OCI-LY7 (cell line): ENCODE measurements at regions not wholly inside any gene's neighbourhood (a gene's known extent, or its start where the extent isn't known, plus 50 kb on each side); places are given as distances from the start of the nearest gene placed in this dataset.

ENCODE experiments used
- BruUV-seq: library from RNA; stranded (reverse); fragments of 400-500 nt; replicated peaks from 2 replicates; lab custom pipeline; 2021; lab: Mats Ljungman, UMichigan
- CTCF ChIA-PET: fragments of 300-600 bp; sonication (Branson Sonifier 250); formaldehyde crosslinking; loops from one replicate; lab custom pipeline; 2022; ENCODE audit warnings: antibody characterized with exemption; ENCODE audit not compliant: unreplicated experiment; lab: Charles Lee
- POLR2A ChIA-PET: fragments of 300-600 bp; sonication (Branson Sonifier 250); formaldehyde crosslinking; loops from one replicate; lab custom pipeline; 2022; ENCODE audit warnings: antibody characterized with exemption; lab: Charles Lee
- DNase-seq: peaks from one replicate; pipeline ENCODE4 v3.0.0-alpha.2; 2015; ENCODE audit warnings: low spot score
- H2AFZ ChIP-seq: fragments of 200-600 bp; sonication (generic), shearing (Covaris generic); 2 replicates; pipeline ENCODE4 v1.6.1; 2014; ENCODE audit warnings: mild to moderate bottlenecking, antibody characterized with exemption, low read length, moderate library complexity
- H3K27ac ChIP-seq: fragments of 200-600 bp; sonication (generic); 2 replicates; pipeline ENCODE4 v1.5.1; 2014; ENCODE audit warnings: mixed run types, low read depth, mild to moderate bottlenecking, moderate library complexity, low read length, inconsistent platforms; ENCODE audit not compliant: poor library complexity, severe bottlenecking
- H3K36me3 ChIP-seq: fragments of 200-600 bp; sonication (generic); 2 replicates; pipeline ENCODE4 v1.6.1; 2014; ENCODE audit warnings: mild to moderate bottlenecking, antibody characterized with exemption, low read length, moderate library complexity, mixed read lengths; ENCODE audit not compliant: insufficient read depth
- H3K4me1 ChIP-seq: fragments of 200-600 bp; sonication (generic); 2 replicates; pipeline ENCODE4 v1.5.1; 2014; ENCODE audit warnings: mild to moderate bottlenecking, low read length; ENCODE audit not compliant: insufficient read depth, poor library complexity, severe bottlenecking
- H3K4me2 ChIP-seq: fragments of 200-600 bp; sonication (generic); 2 replicates; pipeline ENCODE4 v1.6.1; 2014; ENCODE audit warnings: mild to moderate bottlenecking, low read length
- H3K4me3 ChIP-seq: fragments of 200-600 bp; sonication (generic); 2 replicates; pipeline ENCODE4 v1.5.1; 2014; ENCODE audit warnings: mild to moderate bottlenecking, low read depth, low read length; ENCODE audit not compliant: poor library complexity, severe bottlenecking
- H3K79me2 ChIP-seq: fragments of 200-600 bp; sonication (generic); 2 replicates; pipeline ENCODE4 v1.6.1; 2016; ENCODE audit warnings: low read depth, mild to moderate bottlenecking, low read length, moderate library complexity, mixed read lengths; ENCODE audit not compliant: insufficient read depth
- H3K9me2 ChIP-seq: fragments of 200-600 bp; sonication (generic); 2 replicates; pipeline ENCODE4 v1.6.1; 2016; ENCODE audit warnings: mild to moderate bottlenecking, low read length, mixed read lengths; ENCODE audit not compliant: insufficient read depth
- H3K9me3 ChIP-seq: fragments of 200-600 bp; sonication (generic); 2 replicates; pipeline ENCODE4 v1.6.1; 2014; ENCODE audit warnings: mild to moderate bottlenecking, mixed run types, low read length, mixed read lengths
- H4K20me1 ChIP-seq: fragments of 200-600 bp; sonication (generic); 2 replicates; pipeline ENCODE4 v1.6.1; 2014; ENCODE audit warnings: mild to moderate bottlenecking, antibody characterized with exemption, low read length, moderate library complexity, mixed read lengths; ENCODE audit not compliant: insufficient read depth
- CTCF ChIP-seq: fragments of 200-600 bp; sonication (generic); conservative IDR thresholded peaks from 2 replicates; pipeline ENCODE4 v1.5.1; 2014; ENCODE audit warnings: mild to moderate bottlenecking, antibody characterized with exemption, low read length, moderate library complexity, mixed read lengths
- EZH2phosphoT487 ChIP-seq: fragments of 200-600 bp; sonication (generic); IDR thresholded peaks from 2 replicates; pipeline ENCODE4 v1.6.1; 2018; ENCODE audit warnings: low read depth, borderline replicate concordance, mild to moderate bottlenecking, mixed run types, antibody characterized with exemption, low read length, moderate library complexity, mixed read lengths
- intact Hi-C: fragments of 100-400 bp; cut with micrococcal nuclease; formaldehyde crosslinking; loops from one replicate; pipeline ENCODE4 v1.10.0; 2022; ENCODE audit not compliant: unreplicated experiment

- Histone ChIP-seq H3K4me2 (no peak overlapping the region), H3K4me3 (no peak overlapping the region), H3K9me3 (no peaks in the 10 kb centered on the region), H3K79me2 (no peaks in the 10 kb centered on the region), H3K4me1 (no peaks in the 10 kb centered on the region), H4K20me1 (no peaks in the 10 kb centered on the region), H2AFZ (no peak overlapping the region), H3K27ac (no peak overlapping the region), H3K36me3 (no peaks in the 10 kb centered on the region), H3K9me2 (no peaks in the 10 kb centered on the region)
- DNase-seq = peak; percentile 51
- BruUV-seq = no TSS peak
- intact Hi-C loops = loop anchor here (1.0 to 10.0 kb wide), 3 partner anchors 116 to 376 kb away; no protein-coding TSS in a partner anchor
- POLR2A ChIA-PET = no interaction called here
- CTCF ChIA-PET = interaction anchor here (0.5 kb wide), 1 partner anchor 9 kb away, joined by 3 read pairs; no protein-coding TSS in a partner anchor
- TF ChIP-seq CTCF (peak; percentile 87), EZH2phosphoT487 (no peak)
Observed at GRCh38 chr2:121071034-121071504, 213.9 kb downstream of the TFCP2L1 start.

GRCh38 chr2:121072784-121073183, 212.2 kb downstream of the TFCP2L1 start:
- no peak for TF ChIP-seq CTCF
- TF ChIP-seq EZH2phosphoT487 = no peak
- H3K4me2 ChIP-seq = no peak overlapping the region
- no peaks in the 10 kb centered on the region for H4K20me1 ChIP-seq
- no peaks in the 10 kb centered on the region for H3K9me2 ChIP-seq
- intact Hi-C loops = loop anchor here (10.0 kb wide), 1 partner anchor 118 kb away; no protein-coding TSS in a partner anchor
- no peak overlapping the region for H2AFZ ChIP-seq
- CTCF ChIA-PET = no interaction called here
- H3K4me1 ChIP-seq = no peaks in the 10 kb centered on the region
- no peak overlapping the region for H3K27ac ChIP-seq
- no TSS peak for BruUV-seq
- H3K79me2 ChIP-seq = no peaks in the 10 kb centered on the region
- no peaks in the 10 kb centered on the region for H3K9me3 ChIP-seq
- POLR2A ChIA-PET = no interaction called here
- H3K4me3 ChIP-seq = no peak overlapping the region
- H3K36me3 ChIP-seq = no peaks in the 10 kb centered on the region
- no peak for DNase-seq

GRCh38 chr2:121073320-121074210, 211.4 kb downstream of the TFCP2L1 start:
- H3K4me3 ChIP-seq = no peak overlapping the region
- BruUV-seq = no TSS peak
- no peaks in the 10 kb centered on the region for H3K79me2 ChIP-seq
- ChIA-PET CTCF (no interaction called here), POLR2A (no interaction called here)
- no peaks in the 10 kb centered on the region for H4K20me1 ChIP-seq
- H3K9me2 ChIP-seq = no peaks in the 10 kb centered on the region
- intact Hi-C loops = loop anchor here (10.0 kb wide), 1 partner anchor 119 kb away; no protein-coding TSS in a partner anchor
- H3K36me3 ChIP-seq = no peaks in the 10 kb centered on the region
- no peak for DNase-seq
- H2AFZ ChIP-seq = no peak overlapping the region
- no peaks in the 10 kb centered on the region for H3K9me3 ChIP-seq
- H3K4me1 ChIP-seq = no peaks in the 10 kb centered on the region
- no peak overlapping the region for H3K4me2 ChIP-seq
- TF ChIP-seq CTCF (no peak), EZH2phosphoT487 (no peak)
- H3K27ac ChIP-seq = no peak overlapping the region
